Loucy (cell line): ENCODE measurements at regions not wholly inside any gene's neighbourhood (a gene's known extent, or its start where the extent isn't known, plus 50 kb on each side); places are given as distances from the start of the nearest gene placed in this dataset.
"Not testable (repeated sequence)": the region's sequence is repeated elsewhere in the genome, so short reads cannot be mapped to it uniquely, and the experiment has no call there.

ENCODE experiments used
- H2AFZ ChIP-seq: fragments of 200-600 bp; sonication (generic); 2 replicates; pipeline ENCODE4 v1.6.0; 2016; ENCODE audit warnings: antibody characterized with exemption, mild to moderate bottlenecking, low read length, moderate library complexity
- H3F3A ChIP-seq: fragments of 200-600 bp; 2 replicates; pipeline ENCODE4 v1.6.0; 2016; ENCODE audit warnings: antibody characterized with exemption, low read depth, mild to moderate bottlenecking
- H3K27me3 ChIP-seq: fragments of 200-600 bp; sonication (generic); 2 replicates; pipeline ENCODE4 v1.6.1; 2014; ENCODE audit warnings: low read length, mild to moderate bottlenecking; ENCODE audit not compliant: insufficient read depth, poor library complexity, severe bottlenecking
- H3K36me3 ChIP-seq: fragments of 200-600 bp; sonication (generic); 2 replicates; pipeline ENCODE4 v1.6.1; 2016; ENCODE audit warnings: low read length; ENCODE audit not compliant: insufficient read depth
- H3K4me1 ChIP-seq: fragments of 200-600 bp; sonication (generic); 2 replicates; pipeline ENCODE4 v1.5.1; 2014; ENCODE audit warnings: low read length, mild to moderate bottlenecking; ENCODE audit not compliant: insufficient read depth, poor library complexity, severe bottlenecking
- H3K4me2 ChIP-seq: fragments of 200-600 bp; sonication (generic); 2 replicates; pipeline ENCODE4 v1.6.0; 2014; ENCODE audit warnings: antibody characterized with exemption, low read length, low read depth, mild to moderate bottlenecking; ENCODE audit not compliant: poor library complexity, severe bottlenecking
- H3K4me3 ChIP-seq: fragments of 200-600 bp; sonication (generic); 2 replicates; pipeline ENCODE4 v1.5.1; 2014; ENCODE audit warnings: low read length, mild to moderate bottlenecking, mixed read lengths; ENCODE audit not compliant: poor library complexity, severe bottlenecking
- H3K79me2 ChIP-seq: fragments of 200-600 bp; sonication (generic); 2 replicates; pipeline ENCODE4 v1.6.1; 2014; ENCODE audit warnings: low read length; ENCODE audit not compliant: insufficient read depth
- H3K9ac ChIP-seq: fragments of 200-600 bp; sonication (generic); 2 replicates; pipeline ENCODE4 v1.6.0; 2014; ENCODE audit warnings: mild to moderate bottlenecking, low read depth, low read length, moderate library complexity; ENCODE audit not compliant: poor library complexity, severe bottlenecking
- H3K9me2 ChIP-seq: fragments of 200-600 bp; sonication (generic); replicated peaks from 2 replicates; pipeline ENCODE4 v1.6.1; 2016; ENCODE audit warnings: low read depth, low read length, mixed read lengths
- H3K9me3 ChIP-seq: fragments of 200-600 bp; sonication (generic); 2 replicates; pipeline ENCODE4 v1.6.1; 2014; ENCODE audit warnings: mild to moderate bottlenecking, antibody characterized with exemption, low read length, low read depth; ENCODE audit not compliant: insufficient read depth
- H4K20me1 ChIP-seq: fragments of 200-600 bp; sonication (generic); 2 replicates; pipeline ENCODE4 v1.6.0; 2014; ENCODE audit warnings: antibody characterized with exemption, low read length, mild to moderate bottlenecking; ENCODE audit not compliant: insufficient read depth, poor library complexity, severe bottlenecking
- CTCF ChIP-seq: fragments of 200-600 bp; sonication (generic); conservative IDR thresholded peaks from 2 replicates; pipeline ENCODE4 v1.5.1; 2014; ENCODE audit warnings: mild to moderate bottlenecking, antibody characterized with exemption, low read length
- EZH2phosphoT487 ChIP-seq: fragments of 200-600 bp; IDR thresholded peaks from 2 replicates; pipeline ENCODE4 v1.6.1; 2018; ENCODE audit warnings: antibody characterized with exemption, mild to moderate bottlenecking, moderate library complexity, borderline replicate concordance

- TF ChIP-seq CTCF (no peak), EZH2phosphoT487 (no peak)
Observed at GRCh38 chr4:129839687-129840086, 743.7 kb downstream of the C4orf33 start.

GRCh38 chr4:129842096-129842495, 746.1 kb downstream of the C4orf33 start:
- Histone ChIP-seq H3K4me1 (no peaks in the 10 kb centered on the region), H3K9me2 (no peaks in the 10 kb centered on the region), H3F3A (no peaks in the 10 kb centered on the region), H3K4me2 (no peak overlapping the region), H3K36me3 (no peaks in the 10 kb centered on the region), H3K4me3 (no peak overlapping the region), H3K79me2 (no peaks in the 10 kb centered on the region), H2AFZ (no peak overlapping the region), H3K9ac (no peak overlapping the region), H3K9me3 (0 out of 2 replicates have a peak, but pooled peaks cover 4% of the 10 kb centered on the region), H3K27me3 (no peaks in the 10 kb centered on the region), H4K20me1 (no peaks in the 10 kb centered on the region)
- TF ChIP-seq EZH2phosphoT487 (no peak), CTCF (no peak)

More at GRCh38 chr4:129839687-129840086, 743.7 kb downstream of the C4orf33 start:
- Histone ChIP-seq H3K4me2 (no peak overlapping the region), H3K4me3 (no peak overlapping the region), H3K79me2 (no peaks in the 10 kb centered on the region), H3K27me3 (no peaks in the 10 kb centered on the region), H3K9me2 (0 out of 2 replicates have a peak, but pooled peaks cover 5% of the 10 kb centered on the region), H3K9ac (no peak overlapping the region), H3K36me3 (no peaks in the 10 kb centered on the region), H3K9me3 (0 out of 2 replicates have a peak, but pooled peaks cover 4% of the 10 kb centered on the region), H3F3A (no peaks in the 10 kb centered on the region), H3K4me1 (no peaks in the 10 kb centered on the region), H2AFZ (no peak overlapping the region), H4K20me1 (no peaks in the 10 kb centered on the region)

- no peaks in the 10 kb centered on the region for H3F3A ChIP-seq
- no peak overlapping the region for H3K4me2 ChIP-seq
- H2AFZ ChIP-seq: no peak overlapping the region
- H3K4me3 ChIP-seq: no peak overlapping the region
- H3K9me3 ChIP-seq: no peaks in the 10 kb centered on the region
- TF ChIP-seq EZH2phosphoT487: no peak
- no peak for TF ChIP-seq CTCF
- no peaks in the 10 kb centered on the region for H3K79me2 ChIP-seq
- H3K36me3 ChIP-seq: no peaks in the 10 kb centered on the region
- H3K27me3 ChIP-seq: no peaks in the 10 kb centered on the region
- H4K20me1 ChIP-seq: no peaks in the 10 kb centered on the region
- no peaks in the 10 kb centered on the region for H3K4me1 ChIP-seq
- no peaks in the 10 kb centered on the region for H3K9me2 ChIP-seq
- no peak overlapping the region for H3K9ac ChIP-seq
Observed at GRCh38 chr4:129852434-129852833, 756.5 kb downstream of the C4orf33 start.

- not testable (repeated sequence) for H3K27me3 ChIP-seq, H4K20me1 ChIP-seq, H3K79me2 ChIP-seq, H3K4me3 ChIP-seq, H3K4me2 ChIP-seq, H3F3A ChIP-seq, H3K36me3 ChIP-seq, H3K9ac ChIP-seq, H3K9me3 ChIP-seq, H3K9me2 ChIP-seq, H3K4me1 ChIP-seq, H2AFZ ChIP-seq
Observed at GRCh38 chr4:129853685-129854467, 757.9 kb downstream of the C4orf33 start.
